ENCODE measurements at regions not wholly inside any gene's neighbourhood (a gene's known extent, or its start where the extent isn't known, plus 50 kb on each side); places are given as distances from the start of the nearest gene placed in this dataset.
A peak's percentile ranks its signal among the peaks of the same experiment; 100 is the strongest.

DNA sequence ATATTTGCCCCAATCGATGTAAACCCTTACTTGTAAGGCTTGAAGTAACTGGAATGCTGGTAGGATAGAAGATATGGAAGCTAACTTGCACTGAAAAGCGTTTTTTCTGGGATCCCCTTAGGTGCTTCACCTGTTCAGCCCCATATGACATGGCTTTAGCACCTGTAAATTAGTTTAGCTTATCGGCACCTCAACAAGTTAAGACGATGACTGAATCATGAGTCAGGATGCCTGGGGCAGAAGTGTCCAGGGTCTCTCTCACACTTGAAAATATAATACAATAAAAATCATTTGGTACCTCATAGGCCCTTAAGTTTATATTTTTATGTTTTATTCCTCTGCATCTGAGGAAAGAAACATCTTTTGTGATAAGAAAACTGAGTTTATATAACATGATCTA lies 409.2 kb upstream of the LRRC4C start:
- DNase-seq = no peak

DNA sequence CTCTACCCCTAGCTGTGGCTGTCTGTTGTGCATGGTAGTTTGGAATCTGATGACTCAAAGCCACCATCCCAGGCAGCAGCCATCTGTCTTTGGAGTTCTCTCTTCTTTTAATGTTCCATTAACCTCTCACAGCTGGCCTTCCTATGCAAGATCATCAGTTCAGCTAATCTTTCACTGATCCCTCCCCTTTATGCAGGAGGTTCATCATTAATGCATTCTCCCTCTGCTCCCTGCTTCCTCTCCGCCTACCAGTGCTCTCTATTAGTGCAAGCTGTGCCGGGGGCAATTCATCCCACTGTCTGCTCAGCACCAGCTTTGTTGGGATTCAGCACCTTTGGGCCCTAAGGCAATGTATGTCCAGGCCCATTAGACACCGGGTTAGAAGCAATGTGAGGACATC lies 413.0 kb upstream of the LRRC4C start:
- no peak for DNase-seq

DNA sequence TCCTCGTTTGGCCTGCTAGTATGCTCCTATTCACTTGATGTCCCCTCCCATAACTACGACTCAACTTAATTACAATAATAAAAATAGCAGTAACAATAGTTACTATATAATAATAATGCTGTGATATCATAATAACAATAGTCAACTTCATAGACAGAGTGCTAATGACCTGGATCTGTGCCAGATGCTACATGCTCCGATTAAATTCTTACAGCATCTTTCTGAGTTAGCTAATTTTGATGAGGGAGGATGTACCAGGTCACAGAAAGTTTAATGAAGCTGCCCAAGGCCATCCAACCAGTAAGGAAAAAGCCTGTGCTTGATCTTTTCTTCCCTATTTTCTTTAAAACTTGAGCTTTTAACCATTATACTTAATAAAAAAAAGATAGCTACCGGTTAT lies 413.4 kb upstream of the LRRC4C start:
- DNase-seq = no peak

- no peak for DNase-seq
Measured at GRCh38 chr11:41878095-41878494, 418.6 kb upstream of the LRRC4C start.

DNA sequence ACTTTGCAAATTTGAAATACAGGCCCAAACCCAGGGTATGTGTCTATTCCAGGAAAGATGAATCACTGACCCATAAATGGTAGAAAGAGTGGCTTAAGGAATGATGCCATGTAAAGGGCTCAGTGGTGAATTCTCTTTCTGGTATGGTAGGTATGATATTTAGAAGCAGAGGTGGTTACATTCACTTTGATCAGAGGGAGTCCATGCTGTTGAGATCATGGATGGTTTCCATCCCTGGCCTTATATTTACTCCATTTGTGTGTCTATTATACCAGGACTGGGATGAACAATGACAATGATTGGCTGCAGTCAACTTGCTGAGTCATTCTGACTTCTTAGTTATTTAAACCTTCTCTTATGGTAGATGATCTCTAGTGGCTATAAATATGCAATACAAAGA lies 419.8 kb upstream of the LRRC4C start:
- DNase-seq = peak; percentile 2

DNA sequence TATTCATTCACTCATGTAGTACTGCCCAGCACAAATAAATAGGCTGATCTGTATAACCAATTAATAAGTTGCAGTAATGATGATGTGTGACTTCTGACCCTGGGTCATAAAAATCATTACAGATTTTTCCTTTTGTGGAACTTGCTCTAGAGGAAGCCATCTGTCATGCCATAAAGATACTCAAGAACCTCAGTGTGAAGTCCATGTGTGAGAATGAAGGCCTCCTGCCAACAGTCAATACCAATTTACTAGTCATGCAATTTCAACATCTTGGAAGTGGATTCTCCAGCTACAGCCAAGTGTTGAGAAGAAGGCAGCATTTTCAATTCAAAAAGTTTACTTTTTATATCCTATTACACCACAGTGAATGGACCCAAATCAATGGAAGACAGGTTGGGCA lies 435.6 kb upstream of the LRRC4C start:
- no peak for DNase-seq

GRCh38 chr11:41897991-41898390 lies 438.5 kb upstream of the LRRC4C start:
- DNase-seq = no peak

GRCh38 chr11:41917900-41918299 lies 458.4 kb upstream of the LRRC4C start:
- no peak for DNase-seq

GRCh38 chr11:41920374-41920773 lies 460.9 kb upstream of the LRRC4C start:
- DNase-seq = no peak

- DNase-seq = no peak
Measured at GRCh38 chr11:41921746-41922390, 462.4 kb upstream of the LRRC4C start.

DNA sequence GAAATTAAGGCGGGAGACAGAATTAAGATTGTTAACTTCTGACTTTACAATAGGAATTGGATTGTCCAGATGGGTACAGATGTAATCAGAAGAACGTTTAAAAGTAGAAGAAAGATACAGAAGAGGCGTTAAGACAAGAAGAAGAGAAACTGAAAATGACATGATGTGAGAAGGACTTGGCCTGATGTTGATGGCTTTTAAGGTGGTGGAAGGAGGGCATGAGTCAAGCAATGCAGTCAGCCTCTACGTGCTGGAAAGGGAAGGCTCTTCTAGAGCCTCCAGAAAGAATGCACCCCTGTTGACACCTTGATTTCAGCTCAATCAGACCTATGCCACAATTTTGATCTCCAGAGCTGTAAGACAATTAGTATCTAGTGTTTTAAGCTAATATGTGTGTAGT lies 466.9 kb upstream of the LRRC4C start:
- DNase-seq = no peak

DNA sequence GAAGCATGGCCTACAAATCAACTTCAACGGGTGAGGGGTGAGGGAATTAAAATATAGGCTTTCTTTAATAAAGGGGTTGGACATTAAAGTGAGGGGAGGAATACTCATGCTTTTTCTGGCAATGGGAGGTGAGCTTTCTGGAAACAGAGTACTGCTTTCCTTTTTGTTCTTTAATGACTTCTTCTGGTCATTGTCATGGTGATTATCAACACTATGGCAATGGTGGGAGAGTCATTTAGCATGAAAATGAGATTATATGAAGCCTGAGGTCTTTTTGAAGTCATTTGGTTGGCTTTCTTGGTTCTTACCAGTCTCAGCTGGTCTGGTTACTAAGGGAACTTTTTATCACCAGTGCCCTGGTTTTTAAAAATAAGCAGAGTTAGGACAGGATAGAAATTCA lies 475.8 kb upstream of the LRRC4C start:
- DNase-seq = no peak

DNA sequence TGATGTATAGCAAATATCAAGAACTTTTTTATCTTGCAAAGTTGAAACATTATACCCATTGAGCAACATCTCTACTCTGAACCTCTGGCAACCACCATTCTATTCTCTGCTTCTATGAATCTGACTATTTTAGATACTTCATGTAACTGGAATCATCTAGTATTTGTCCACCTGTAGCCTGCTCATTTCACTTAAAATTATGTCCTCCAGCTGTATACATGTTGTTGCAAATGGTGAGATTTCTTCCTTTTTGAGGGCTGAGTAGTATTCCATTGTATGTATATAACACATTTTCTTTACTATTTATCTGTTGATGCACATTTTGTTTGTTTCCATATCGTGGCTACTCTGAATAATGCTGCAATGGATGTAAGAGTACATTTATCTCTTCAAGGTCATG lies 476.3 kb upstream of the LRRC4C start:
- DNase-seq = no peak

GRCh38 chr11:41943656-41944055 lies 484.2 kb upstream of the LRRC4C start:
- no peak for DNase-seq

GRCh38 chr11:41947392-41947791 lies 487.9 kb upstream of the LRRC4C start:
- DNase-seq = no peak

GRCh38 chr11:41950470-41951143 lies 491.2 kb upstream of the LRRC4C start:
- no peak for DNase-seq

- DNase-seq = peak; percentile 0
Measured at GRCh38 chr11:41954034-41954433, 494.6 kb upstream of the LRRC4C start.

- no peak for DNase-seq
Measured at GRCh38 chr11:41955066-41955465, 495.6 kb upstream of the LRRC4C start.

- DNase-seq = no peak
Measured at GRCh38 chr11:41955635-41956400, 496.4 kb upstream of the LRRC4C start.

DNA sequence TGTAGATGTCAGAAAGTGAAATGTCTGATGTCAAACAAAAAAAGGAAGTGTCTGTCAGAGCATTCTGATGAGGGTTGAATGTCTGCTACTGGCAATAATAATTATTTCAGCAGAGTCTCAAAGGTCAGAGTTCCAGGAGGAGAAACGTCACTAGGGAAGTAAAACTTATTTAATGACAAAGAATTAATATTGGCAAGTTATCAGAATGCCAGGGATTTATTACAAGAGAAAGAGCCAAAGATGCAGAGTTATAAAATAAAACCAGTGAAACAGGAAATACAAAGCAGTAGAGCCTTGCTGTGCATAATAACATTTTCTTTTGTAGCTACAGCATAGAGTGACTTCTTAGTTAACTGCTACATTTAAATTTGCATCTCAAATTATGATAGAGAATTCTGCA lies 504.0 kb upstream of the LRRC4C start:
- no peak for DNase-seq

GRCh38 chr11:41970681-41971080 lies 511.2 kb upstream of the LRRC4C start:
- DNase-seq = no peak

GRCh38 chr11:41971592-41971991 lies 512.1 kb upstream of the LRRC4C start:
- DNase-seq = no peak

- DNase-seq = no peak
Measured at GRCh38 chr11:41978945-41979344, 519.5 kb upstream of the LRRC4C start.

DNA sequence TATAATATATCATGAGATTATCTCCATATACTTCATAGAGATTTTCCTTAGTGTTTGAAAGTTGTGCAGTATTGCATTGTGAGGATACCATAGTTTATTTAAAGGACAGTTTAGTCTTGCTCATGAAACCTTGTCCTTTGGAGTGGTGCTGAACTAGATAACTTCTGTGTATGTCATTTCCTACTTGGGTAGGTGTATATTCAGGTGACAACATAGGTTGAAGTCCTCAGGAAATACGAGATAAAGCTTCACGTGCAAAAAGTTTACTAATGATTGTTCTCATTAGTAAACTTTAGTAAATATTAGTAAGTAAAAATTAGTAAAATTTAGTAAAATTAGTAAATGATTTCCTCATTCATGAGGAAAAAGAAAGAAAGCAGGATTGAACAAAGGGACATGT lies 521.3 kb upstream of the LRRC4C start:
- no peak for DNase-seq
